Myocyte (in vitro differentiated cells): ENCODE measurements at regions not wholly inside any gene's neighbourhood (a gene's known extent, or its start where the extent isn't known, plus 50 kb on each side); places are given as distances from the start of the nearest gene placed in this dataset.
"Not testable (repeated sequence)": the region's sequence is repeated elsewhere in the genome, so short reads cannot be mapped to it uniquely, and the experiment has no call there.

Experiments used
- DNase-seq: peaks from one replicate; pipeline ENCODE4 v3.0.0-alpha.2; 2012; ENCODE audit warnings: low read depth

- DNase-seq = no peak
These were observed 289.3 kb upstream of the CDH2 start for GRCh38 chr18:28466204-28466603.

GRCh38 chr18:28459587-28459986, 282.7 kb upstream of the CDH2 start:
- DNase-seq = no peak

DNA sequence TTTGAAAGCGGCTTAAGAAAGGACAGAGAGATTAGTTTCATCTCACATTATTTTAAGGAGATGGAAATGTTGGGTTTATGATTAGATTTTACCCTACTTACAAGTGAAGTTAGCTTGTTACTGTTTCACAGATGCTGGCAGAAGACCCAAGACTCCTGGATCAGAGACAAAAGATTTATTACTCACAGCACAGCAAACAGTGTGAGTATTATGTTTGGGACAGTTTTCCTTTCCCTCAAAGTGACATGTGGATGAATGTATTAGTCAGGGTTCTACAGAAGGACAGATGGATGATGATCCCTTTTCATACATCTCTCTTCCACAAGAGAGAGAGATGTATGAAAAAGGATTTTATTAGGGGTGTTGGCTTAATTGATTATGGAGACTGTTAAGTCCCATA, 281.8 kb upstream of the CDH2 start:
- DNase-seq = no peak

DNA sequence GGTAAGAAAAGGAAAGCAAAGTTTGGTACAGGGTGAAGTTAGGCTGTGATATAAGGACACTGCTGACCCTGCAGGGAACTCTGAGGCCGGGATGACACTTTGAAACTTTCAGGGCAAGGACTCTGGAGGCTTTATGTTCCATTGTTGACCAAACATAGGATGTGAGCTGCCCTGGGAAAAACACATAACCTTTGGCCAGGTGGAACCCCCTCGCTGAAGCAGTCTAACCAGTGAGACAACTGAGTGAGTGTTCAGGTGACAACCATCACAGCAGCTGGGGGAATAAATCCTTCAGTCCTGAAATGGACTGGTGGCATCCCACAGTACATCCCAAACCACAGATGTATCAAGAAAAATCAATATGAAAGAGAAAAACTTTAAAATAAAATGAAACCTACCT, 280.9 kb upstream of the CDH2 start:
- no peak for DNase-seq

DNA sequence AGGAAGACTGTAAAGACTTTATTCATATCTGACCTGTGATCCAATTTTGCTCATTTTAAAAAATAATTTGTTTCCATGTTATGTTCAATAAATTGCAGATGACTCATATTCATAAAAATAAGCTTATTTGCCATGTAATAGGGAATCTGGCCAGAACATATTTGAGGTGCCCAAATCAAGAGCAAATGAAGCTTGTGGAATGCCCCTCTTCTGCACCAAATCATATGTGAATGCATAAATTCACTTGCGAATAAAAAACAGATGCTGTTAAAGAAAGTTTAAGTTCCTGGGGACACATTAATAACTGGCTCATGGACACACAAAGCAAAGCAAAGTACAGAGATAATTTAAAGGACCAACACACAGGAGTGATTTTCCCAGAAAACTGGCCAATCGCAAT, 279.0 kb upstream of the CDH2 start:
- DNase-seq = no peak

DNA sequence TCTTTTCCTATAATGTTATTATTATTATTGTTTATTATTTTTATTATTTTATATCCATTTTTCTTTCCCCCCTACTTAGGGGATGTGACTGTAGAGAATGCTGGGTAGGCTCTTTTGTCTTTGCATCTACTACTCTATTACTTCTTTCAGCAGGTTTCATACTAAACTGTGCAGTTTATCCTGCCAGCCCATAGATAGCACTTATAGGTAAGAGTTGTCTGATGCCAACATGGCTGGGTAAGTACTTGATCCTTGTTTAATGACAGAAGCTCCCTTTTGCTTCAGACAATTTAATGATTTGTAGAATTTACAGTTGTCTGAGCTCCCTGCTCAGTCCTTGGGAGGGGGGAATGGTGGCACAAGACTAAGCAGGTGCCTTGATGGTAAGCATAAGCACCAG, 262.9 kb upstream of the CDH2 start:
- DNase-seq = no peak

DNA sequence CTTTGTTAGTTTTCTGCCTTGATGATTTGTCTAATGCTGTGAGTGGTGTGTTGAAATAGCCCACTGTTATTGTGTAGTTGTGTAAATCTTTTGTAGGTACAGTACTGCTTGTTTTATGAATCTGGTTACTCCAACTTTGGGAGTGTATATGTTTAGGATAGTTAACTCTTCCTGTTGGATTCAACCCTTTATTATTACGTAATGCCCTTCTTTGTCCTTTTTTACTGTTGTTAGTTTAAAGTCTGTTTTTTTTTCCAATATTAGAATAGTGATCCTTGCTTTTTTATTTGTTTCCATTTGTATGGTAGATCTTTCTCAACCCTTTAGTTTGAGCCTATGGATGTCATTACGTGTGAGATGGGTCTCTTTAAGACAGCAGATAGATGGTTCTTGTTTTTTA, 261.5 kb upstream of the CDH2 start:
- DNase-seq = no peak

DNA sequence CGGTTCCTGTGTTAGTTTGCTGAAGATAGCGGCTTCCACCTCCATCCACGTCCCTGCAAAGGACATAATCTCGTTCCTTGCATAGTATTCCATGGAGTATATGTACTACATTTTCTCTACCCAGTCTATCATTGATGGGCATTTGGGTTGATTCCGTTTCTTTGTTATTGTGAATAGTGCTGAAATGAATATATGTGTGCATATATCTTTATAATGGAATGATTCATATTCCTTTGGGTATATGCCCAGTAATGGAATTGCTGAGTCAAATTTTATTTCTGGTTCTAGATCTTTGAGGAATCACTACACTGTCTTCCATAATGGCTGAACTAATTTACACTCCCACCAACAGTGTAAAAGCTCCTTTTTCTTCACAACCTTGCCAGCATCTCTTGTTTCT, 255.4 kb upstream of the CDH2 start:
- DNase-seq = no peak

GRCh38 chr18:28425886-28426285, 249.0 kb upstream of the CDH2 start:
- DNase-seq = no peak

DNA sequence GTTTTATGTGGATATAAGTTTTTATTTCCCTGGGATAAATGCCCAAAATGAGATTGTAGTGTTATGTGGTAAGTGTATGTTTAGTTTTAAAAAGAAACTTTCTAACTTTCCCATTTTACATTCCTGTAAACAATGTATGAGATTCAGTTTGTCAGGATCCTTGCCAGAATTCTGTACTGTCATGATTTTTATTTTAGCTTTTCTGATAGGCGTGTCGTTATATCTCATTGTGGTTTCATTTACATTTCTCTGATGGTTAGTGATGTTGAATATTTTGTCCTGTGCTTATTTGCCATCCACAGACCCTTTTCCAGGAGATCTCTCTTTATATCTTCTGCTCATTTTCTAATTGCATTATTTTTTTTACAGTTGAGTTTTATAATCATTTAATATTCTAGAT, 245.6 kb upstream of the CDH2 start:
- DNase-seq = no peak

DNA sequence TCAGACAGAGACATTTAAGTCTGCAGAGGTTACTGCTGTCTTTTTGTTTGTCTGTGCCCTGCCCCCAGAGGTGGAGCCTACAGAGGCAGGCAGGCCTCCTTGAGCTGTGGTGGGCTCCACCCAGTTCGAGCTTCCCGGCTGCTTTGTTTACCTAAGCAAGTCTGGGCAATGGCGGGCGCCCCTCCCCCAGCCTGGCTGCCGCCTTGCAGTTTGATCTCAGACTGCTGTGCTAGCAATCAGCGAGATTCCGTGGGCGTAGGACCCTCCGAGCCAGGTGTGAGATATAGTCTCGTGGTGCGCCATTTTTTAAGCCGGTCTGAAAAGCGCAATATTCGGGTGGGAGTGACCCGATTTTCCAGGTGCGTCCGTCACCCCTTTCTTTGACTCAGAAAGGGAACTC, 245.0 kb upstream of the CDH2 start:
- not testable (repeated sequence) for DNase-seq

DNA sequence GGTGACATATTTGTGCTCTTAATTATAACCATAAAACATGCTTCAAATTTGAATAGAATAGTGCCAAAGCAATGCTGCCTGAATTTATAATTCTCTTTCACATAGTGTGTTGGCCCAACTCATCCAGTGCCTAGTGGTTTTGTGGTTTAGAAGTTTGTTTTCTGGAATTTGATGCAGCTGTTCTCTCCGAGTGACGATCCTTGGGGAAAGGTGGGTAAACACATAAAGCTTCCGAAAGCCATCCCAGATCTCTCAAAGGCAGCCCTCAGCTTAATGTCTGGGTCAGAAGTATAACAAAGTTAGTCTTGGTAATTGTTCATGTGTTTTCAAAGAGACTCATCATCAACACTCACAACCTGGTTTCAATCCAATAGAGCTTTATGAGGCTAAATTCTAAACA, 235.6 kb upstream of the CDH2 start:
- DNase-seq = peak; percentile 96

GRCh38 chr18:28411806-28412205, 234.9 kb upstream of the CDH2 start:
- DNase-seq = peak; percentile 99

GRCh38 chr18:28409811-28410210, 232.9 kb upstream of the CDH2 start:
- peak; percentile 64 for DNase-seq

DNA sequence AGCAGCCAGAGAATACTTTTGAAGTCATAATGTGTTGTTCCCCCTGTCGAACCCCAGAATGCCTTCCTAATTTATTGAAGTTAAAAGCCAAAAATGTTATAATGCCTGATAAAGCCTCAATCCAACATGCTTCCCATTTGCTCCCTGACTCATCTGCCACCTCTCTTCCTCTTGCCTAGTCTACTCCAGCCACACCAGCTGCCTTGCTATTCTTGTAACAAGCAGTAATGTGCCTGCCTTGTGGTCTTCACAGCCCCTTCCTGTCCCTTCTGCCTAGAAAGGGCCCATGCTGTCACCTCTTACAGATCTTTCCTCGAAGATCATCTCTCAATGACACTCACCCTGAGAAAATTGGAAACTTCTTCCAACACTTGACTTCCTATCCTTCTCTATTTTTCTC, 231.6 kb upstream of the CDH2 start:
- DNase-seq = peak; percentile 92

DNA sequence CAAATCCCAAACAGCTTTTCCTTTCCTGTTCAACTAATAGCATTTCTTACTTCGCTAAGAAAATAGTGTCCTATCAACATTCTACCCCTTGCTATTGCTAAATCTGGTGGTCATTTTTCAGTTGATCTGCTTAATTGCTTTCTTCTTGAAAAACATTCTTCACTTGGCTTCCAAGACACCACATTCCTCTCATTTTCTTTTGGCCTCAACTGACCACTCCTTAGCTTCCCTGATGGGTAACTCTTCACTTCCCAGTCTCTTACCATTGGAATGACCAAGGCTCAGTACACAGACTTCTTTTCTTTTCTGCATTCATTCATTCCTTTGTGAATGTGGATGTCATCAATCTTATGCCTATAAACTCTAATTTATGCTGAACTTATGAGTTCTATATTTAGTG, 230.8 kb upstream of the CDH2 start:
- no peak for DNase-seq

DNA sequence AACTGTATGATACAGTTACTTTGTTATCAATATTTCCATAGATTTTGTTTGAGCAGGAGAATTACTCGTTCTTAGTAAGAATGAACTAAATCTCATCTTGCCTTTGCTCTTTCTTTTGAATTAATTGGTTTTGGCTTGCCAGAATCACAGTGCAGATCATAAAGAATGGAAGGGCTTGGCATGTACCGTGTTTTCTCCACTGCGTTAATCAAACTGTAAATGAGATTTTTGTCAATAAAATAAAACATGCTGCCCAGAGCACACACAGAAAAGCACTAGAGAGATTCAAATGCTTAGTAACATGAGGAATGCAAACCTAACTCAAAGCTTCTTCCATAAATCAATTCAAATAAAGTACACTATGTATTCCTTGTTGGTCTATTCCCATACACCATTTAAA, 229.6 kb upstream of the CDH2 start:
- DNase-seq = no peak

- DNase-seq = no peak
These were observed 227.8 kb upstream of the CDH2 start for GRCh38 chr18:28404694-28405093.

DNA sequence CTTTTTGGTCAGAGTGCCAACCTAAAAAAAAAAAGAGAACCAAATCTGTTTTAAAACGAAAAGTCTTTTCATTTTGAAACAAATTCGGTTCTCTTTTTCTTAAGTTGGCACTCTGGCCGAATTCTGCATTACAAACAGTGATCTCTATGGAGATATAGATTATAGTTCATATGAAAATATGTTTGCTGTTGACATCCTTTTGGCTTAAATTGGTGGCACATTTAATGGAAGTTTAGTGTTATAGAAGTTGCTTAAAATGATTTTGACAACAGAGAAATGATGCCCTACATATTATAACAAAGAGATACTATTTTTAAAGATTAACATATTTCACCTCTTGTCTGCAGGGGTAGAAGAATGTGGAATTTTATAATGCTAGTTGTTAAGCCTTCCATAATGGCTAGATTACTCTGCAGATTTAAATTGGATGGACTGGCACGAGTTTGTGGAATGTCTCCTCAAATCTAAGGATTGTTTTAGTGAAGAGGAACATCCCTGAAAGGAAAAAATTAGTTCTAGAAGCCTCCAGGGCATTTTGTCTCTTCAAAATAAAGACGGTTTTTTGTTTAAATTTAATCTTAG, 222.9 kb upstream of the CDH2 start:
- DNase-seq = no peak

DNA sequence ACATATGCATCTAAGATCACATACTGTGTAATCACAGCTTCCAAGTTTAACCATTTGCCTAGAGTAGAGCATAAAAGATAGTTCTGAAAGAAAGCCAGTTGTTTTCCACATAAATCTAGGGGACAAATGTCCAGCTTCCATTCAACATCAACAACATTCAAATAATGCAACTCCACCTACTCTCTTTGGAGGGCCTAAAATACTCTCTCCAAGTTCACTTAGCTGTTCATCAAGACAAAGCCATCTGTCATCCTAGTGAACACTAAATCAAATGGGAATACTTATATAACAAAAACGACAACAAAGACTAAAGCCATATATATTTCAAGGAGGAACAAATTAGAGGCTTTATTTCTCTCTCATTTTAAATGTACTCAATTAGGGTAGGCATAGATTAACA, 221.5 kb upstream of the CDH2 start:
- no peak for DNase-seq

- DNase-seq = no peak
These were observed 213.1 kb upstream of the CDH2 start for GRCh38 chr18:28390022-28390421.

DNA sequence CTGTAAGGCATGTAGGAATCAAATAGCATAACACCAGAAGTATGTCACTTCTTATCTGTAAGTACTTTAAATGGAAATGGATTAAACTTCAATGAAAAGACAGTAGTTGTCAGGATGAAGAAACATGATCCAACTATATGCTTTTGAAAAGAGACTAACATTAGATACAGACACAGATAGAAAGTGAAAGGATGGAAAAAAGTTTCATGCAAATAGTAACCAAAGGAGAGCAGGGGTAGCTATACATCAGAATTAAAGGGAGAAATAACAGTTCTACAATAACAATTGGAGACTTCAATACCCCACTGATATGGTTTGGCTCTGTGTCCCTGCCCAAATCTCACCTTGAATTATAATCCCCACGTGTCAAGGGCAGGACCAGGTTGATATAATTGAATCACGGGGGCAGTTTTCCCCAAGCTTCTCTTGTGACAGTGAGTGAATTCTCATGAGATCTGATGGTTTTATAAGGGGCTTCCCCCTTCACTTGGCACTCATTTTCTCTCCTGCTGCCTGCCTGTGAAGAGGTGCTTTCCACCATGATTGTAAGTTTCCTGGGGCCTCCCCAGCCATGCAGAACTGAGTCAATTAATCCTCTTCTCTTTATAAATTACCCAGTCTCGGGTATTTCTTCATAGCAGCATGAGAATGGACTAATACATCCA, 205.4 kb upstream of the CDH2 start:
- no peak for DNase-seq

- no peak for DNase-seq
These were observed 195.3 kb upstream of the CDH2 start for GRCh38 chr18:28372186-28372585.

GRCh38 chr18:28366676-28367075, 189.7 kb upstream of the CDH2 start:
- DNase-seq = no peak
